SK-N-MC (cell line): ENCODE measurements at regions not wholly inside any gene's neighbourhood (a gene's known extent, or its start where the extent isn't known, plus 50 kb on each side); places are given as distances from the start of the nearest gene placed in this dataset.

Experiments used
- EZH2 ChIP-seq: fragments of 200-600 bp; sonication (generic); IDR thresholded peaks from one replicate; pipeline ENCODE4 v1.6.1; 2017; ENCODE audit warnings: antibody characterized with exemption
- FOXP2 ChIP-seq: optimal IDR thresholded peaks from 2 replicates; pipeline ENCODE3; 2011; ENCODE audit warnings: mild to moderate bottlenecking, moderate library complexity; ENCODE audit not compliant: insufficient read depth; ENCODE audit errors: extremely low read length, control extremely low read depth

GRCh38 chr3:187833375-187833774, 88.1 kb upstream of the BCL6 start:
- TF ChIP-seq EZH2 = no peak
- no peak for TF ChIP-seq FOXP2
